ENCODE measurements at regions not wholly inside any gene's neighbourhood (a gene's known extent, or its start where the extent isn't known, plus 50 kb on each side); places are given as distances from the start of the nearest gene placed in this dataset.

DNA sequence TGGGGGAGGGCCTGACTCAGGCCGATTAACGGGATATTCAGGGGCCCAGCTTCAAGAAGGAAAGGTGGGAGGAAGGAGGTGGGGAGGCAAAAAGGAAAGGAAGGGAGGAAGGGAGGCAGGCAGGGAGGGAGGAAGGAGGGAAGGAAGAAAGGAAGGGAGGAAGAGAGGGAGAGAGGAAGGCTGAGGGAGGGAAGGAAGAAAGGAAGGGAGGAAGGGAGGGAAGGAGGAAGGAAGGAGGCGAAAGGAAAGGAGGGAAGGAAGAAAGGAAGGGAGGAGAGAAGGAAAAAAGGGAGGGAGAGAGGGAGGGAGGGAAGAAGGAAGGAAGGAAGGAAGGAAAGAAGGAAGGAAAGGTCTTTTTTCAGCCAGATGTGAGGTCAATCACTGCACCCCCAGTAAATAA lies 85.3 kb downstream of the C1QL2 start:
- Histone ChIP-seq H3K4me2 (ENCODE audit: low read depth, low read length, poor library complexity, severe bottlenecking) (no peak overlapping the region), H4K20me1 (ENCODE audit: insufficient read depth, low read depth, low read length) (no peaks in the 10 kb centered on the region), H3K27me3 (ENCODE audit: low read length) (no peaks in the 10 kb centered on the region), H3K9ac (ENCODE audit: low read length) (no peak overlapping the region), H3K9me3 (ENCODE audit: low read length) (no peaks in the 10 kb centered on the region), H3K36me3 (ENCODE audit: insufficient read depth, low read length) (no peaks in the 10 kb centered on the region), H2AFZ (ENCODE audit: low read length) (no peak overlapping the region), H3K4me1 (ENCODE audit: low read length) (no peaks in the 10 kb centered on the region), H3K79me2 (ENCODE audit: low read length) (no peaks in the 10 kb centered on the region), H3K9me2 (replicated peaks; ENCODE audit: insufficient read depth, low read length) (no peaks in the 10 kb centered on the region), H3K27ac (ENCODE audit: low read length) (no peak overlapping the region), H3K4me3 (ENCODE audit: low read length) (no peak overlapping the region)
- DNase-seq = no peak

DNA sequence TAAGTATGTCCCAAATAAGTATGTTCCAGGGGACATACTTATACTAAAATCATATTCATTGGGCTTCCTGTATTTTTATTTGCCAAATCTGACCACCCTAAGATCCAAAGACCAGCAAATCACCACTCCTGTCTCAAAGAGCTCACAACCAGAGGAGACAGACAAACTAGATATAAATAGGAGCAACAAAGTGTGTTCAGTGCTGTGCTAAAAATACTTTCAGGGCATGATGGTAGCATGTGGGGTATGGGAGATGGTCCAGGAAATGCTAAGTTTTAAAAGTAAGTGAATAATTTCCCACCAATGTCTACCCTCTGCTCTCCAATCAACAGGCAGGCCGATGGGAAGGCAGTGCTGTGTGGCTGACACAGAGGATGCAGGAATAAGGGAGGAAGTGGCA lies 87.1 kb downstream of the C1QL2 start:
- H4K20me1 ChIP-seq (ENCODE audit: insufficient read depth, low read depth, low read length) = no peaks in the 10 kb centered on the region
- no peaks in the 10 kb centered on the region for H3K4me1 ChIP-seq (ENCODE audit: low read length)
- no peak overlapping the region for H2AFZ ChIP-seq (ENCODE audit: low read length)
- H3K9ac ChIP-seq (ENCODE audit: low read length) = no peak overlapping the region
- H3K4me2 ChIP-seq (ENCODE audit: low read depth, low read length, poor library complexity, severe bottlenecking) = no peak overlapping the region
- no peaks in the 10 kb centered on the region for H3K79me2 ChIP-seq (ENCODE audit: low read length)
- H3K36me3 ChIP-seq (ENCODE audit: insufficient read depth, low read length) = no peaks in the 10 kb centered on the region
- H3K9me2 ChIP-seq (replicated peaks; ENCODE audit: insufficient read depth, low read length) = no peaks in the 10 kb centered on the region
- no peak for DNase-seq
- H3K9me3 ChIP-seq (ENCODE audit: low read length) = no peaks in the 10 kb centered on the region
- no peaks in the 10 kb centered on the region for H3K27me3 ChIP-seq (ENCODE audit: low read length)
- no peak overlapping the region for H3K4me3 ChIP-seq (ENCODE audit: low read length)
- no peak overlapping the region for H3K27ac ChIP-seq (ENCODE audit: low read length)

- Histone ChIP-seq H3K79me2 (ENCODE audit: low read length) (no peaks in the 10 kb centered on the region), H4K20me1 (ENCODE audit: insufficient read depth, low read depth, low read length) (no peaks in the 10 kb centered on the region), H2AFZ (ENCODE audit: low read length) (no peak overlapping the region), H3K27ac (ENCODE audit: low read length) (no peak overlapping the region), H3K9me3 (ENCODE audit: low read length) (no peaks in the 10 kb centered on the region), H3K9me2 (replicated peaks; ENCODE audit: insufficient read depth, low read length) (no peaks in the 10 kb centered on the region), H3K27me3 (ENCODE audit: low read length) (no peaks in the 10 kb centered on the region), H3K9ac (ENCODE audit: low read length) (no peak overlapping the region), H3K36me3 (ENCODE audit: insufficient read depth, low read length) (no peaks in the 10 kb centered on the region), H3K4me3 (ENCODE audit: low read length) (no peak overlapping the region), H3K4me1 (ENCODE audit: low read length) (no peaks in the 10 kb centered on the region), H3K4me2 (ENCODE audit: low read depth, low read length, poor library complexity, severe bottlenecking) (no peak overlapping the region)
- no peak for DNase-seq
These were observed 88.8 kb downstream of the C1QL2 start for GRCh38 chr2:119069781-119070180.

GRCh38 chr2:119068154-119068725 lies 90.3 kb downstream of the C1QL2 start:
- H3K27me3 ChIP-seq (ENCODE audit: low read length) = no peaks in the 10 kb centered on the region
- no peaks in the 10 kb centered on the region for H3K9me2 ChIP-seq (replicated peaks; ENCODE audit: insufficient read depth, low read length)
- no peaks in the 10 kb centered on the region for H4K20me1 ChIP-seq (ENCODE audit: insufficient read depth, low read depth, low read length)
- H3K9ac ChIP-seq (ENCODE audit: low read length) = no peak overlapping the region
- DNase-seq = no peak
- H3K36me3 ChIP-seq (ENCODE audit: insufficient read depth, low read length) = no peaks in the 10 kb centered on the region
- no peak overlapping the region for H3K4me2 ChIP-seq (ENCODE audit: low read depth, low read length, poor library complexity, severe bottlenecking)
- no peaks in the 10 kb centered on the region for H3K9me3 ChIP-seq (ENCODE audit: low read length)
- H3K27ac ChIP-seq (ENCODE audit: low read length) = no peak overlapping the region
- no peak overlapping the region for H3K4me3 ChIP-seq (ENCODE audit: low read length)
- H3K79me2 ChIP-seq (ENCODE audit: low read length) = no peaks in the 10 kb centered on the region
- no peaks in the 10 kb centered on the region for H3K4me1 ChIP-seq (ENCODE audit: low read length)
- no peak overlapping the region for H2AFZ ChIP-seq (ENCODE audit: low read length)

DNA sequence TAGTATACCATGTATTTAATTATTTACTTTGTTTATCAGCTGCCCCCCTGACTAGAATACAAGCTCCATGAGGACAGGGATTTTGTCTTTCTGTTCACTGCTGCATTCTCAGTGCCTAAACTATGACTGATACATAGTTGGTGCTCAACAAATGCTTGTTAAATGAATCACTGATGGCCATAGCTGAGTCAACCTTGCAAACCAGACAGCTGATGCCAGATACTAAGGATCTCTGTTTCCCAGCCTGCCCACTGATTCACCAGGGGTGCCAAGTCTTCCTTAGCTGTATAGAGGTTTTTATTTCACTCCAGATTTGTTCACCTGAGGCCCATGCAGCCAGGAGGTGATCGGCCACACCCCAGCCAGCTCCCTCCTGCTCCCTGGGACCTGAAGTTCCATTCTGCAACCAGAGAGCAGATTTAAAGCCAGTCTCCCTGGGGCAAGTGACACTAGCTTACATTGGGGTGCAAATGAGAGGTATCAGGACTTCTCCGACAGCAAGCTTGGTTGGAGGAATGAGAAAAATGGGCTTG lies 92.2 kb downstream of the C1QL2 start:
- no peak for DNase-seq
- no peaks in the 10 kb centered on the region for H3K9me2 ChIP-seq (replicated peaks; ENCODE audit: insufficient read depth, low read length)
- no peak overlapping the region for H3K27ac ChIP-seq (ENCODE audit: low read length)
- no peaks in the 10 kb centered on the region for H3K79me2 ChIP-seq (ENCODE audit: low read length)
- no peaks in the 10 kb centered on the region for H3K36me3 ChIP-seq (ENCODE audit: insufficient read depth, low read length)
- H4K20me1 ChIP-seq (ENCODE audit: insufficient read depth, low read depth, low read length) = no peaks in the 10 kb centered on the region
- H3K9me3 ChIP-seq (ENCODE audit: low read length) = no peaks in the 10 kb centered on the region
- H3K27me3 ChIP-seq (ENCODE audit: low read length) = no peaks in the 10 kb centered on the region
- H3K4me2 ChIP-seq (ENCODE audit: low read depth, low read length, poor library complexity, severe bottlenecking) = no peak overlapping the region
- no peak overlapping the region for H2AFZ ChIP-seq (ENCODE audit: low read length)
- no peaks in the 10 kb centered on the region for H3K4me1 ChIP-seq (ENCODE audit: low read length)
- H3K4me3 ChIP-seq (ENCODE audit: low read length) = no peak overlapping the region
- H3K9ac ChIP-seq (ENCODE audit: low read length) = no peak overlapping the region

DNA sequence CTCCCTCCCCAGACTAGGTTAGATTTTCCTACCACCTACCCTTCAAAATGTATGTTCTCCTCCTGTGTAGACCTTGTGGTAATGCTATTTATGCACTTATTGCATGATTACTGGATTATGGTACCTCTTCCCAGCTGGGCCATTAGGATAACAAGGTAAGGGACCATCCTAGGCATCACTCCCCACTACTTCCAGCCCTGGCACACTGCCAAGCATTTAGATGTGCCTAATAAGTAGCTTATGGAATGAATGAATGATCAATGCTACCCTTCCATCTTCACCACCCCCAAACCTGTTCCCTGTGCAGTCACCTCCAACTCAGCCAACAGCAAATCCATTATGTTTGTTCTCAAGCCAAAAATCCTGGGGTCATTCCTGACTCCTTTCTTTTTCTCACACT lies 93.4 kb downstream of the C1QL2 start:
- no peak overlapping the region for H3K4me3 ChIP-seq (ENCODE audit: low read length)
- no peak overlapping the region for H2AFZ ChIP-seq (ENCODE audit: low read length)
- H4K20me1 ChIP-seq (ENCODE audit: insufficient read depth, low read depth, low read length) = no peaks in the 10 kb centered on the region
- H3K9me2 ChIP-seq (replicated peaks; ENCODE audit: insufficient read depth, low read length) = no peaks in the 10 kb centered on the region
- H3K4me1 ChIP-seq (ENCODE audit: low read length) = no peaks in the 10 kb centered on the region
- H3K27me3 ChIP-seq (ENCODE audit: low read length) = no peaks in the 10 kb centered on the region
- no peak overlapping the region for H3K9ac ChIP-seq (ENCODE audit: low read length)
- H3K36me3 ChIP-seq (ENCODE audit: insufficient read depth, low read length) = no peaks in the 10 kb centered on the region
- H3K79me2 ChIP-seq (ENCODE audit: low read length) = no peaks in the 10 kb centered on the region
- no peak for DNase-seq
- H3K4me2 ChIP-seq (ENCODE audit: low read depth, low read length, poor library complexity, severe bottlenecking) = no peak overlapping the region
- no peak overlapping the region for H3K27ac ChIP-seq (ENCODE audit: low read length)
- H3K9me3 ChIP-seq (ENCODE audit: low read length) = no peaks in the 10 kb centered on the region

DNA sequence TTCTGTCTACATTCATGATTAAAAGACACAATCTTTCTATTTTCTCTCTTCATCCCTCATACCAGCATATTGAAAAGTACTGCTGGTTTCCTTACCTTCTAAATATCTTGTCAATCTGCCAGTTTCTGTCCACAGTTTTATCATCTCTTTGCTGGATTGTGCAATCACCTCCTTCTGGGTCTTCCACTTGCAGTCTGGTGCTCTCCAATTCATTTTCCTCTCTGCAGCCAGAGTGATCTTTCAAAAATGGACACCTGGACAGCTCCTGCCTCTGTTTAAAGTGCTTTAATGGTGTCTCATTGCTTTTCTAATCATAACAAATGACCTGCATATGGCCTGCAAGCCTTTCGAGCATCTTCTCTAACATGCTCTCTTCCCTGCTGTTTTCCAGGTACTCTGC lies 94.0 kb downstream of the C1QL2 start:
- Histone ChIP-seq H3K9ac (ENCODE audit: low read length) (no peak overlapping the region), H3K4me3 (ENCODE audit: low read length) (no peak overlapping the region), H2AFZ (ENCODE audit: low read length) (no peak overlapping the region), H4K20me1 (ENCODE audit: insufficient read depth, low read depth, low read length) (no peaks in the 10 kb centered on the region), H3K36me3 (ENCODE audit: insufficient read depth, low read length) (no peaks in the 10 kb centered on the region), H3K79me2 (ENCODE audit: low read length) (no peaks in the 10 kb centered on the region), H3K4me1 (ENCODE audit: low read length) (no peaks in the 10 kb centered on the region), H3K27me3 (ENCODE audit: low read length) (no peaks in the 10 kb centered on the region), H3K4me2 (ENCODE audit: low read depth, low read length, poor library complexity, severe bottlenecking) (no peak overlapping the region), H3K27ac (ENCODE audit: low read length) (no peak overlapping the region), H3K9me2 (replicated peaks; ENCODE audit: insufficient read depth, low read length) (no peaks in the 10 kb centered on the region), H3K9me3 (ENCODE audit: low read length) (no peaks in the 10 kb centered on the region)
- DNase-seq = no peak

GRCh38 chr2:119063177-119063576 lies 95.4 kb downstream of the C1QL2 start:
- Histone ChIP-seq H3K36me3 (ENCODE audit: insufficient read depth, low read length) (no peaks in the 10 kb centered on the region), H3K9me3 (ENCODE audit: low read length) (no peaks in the 10 kb centered on the region), H3K27ac (ENCODE audit: low read length) (no peak overlapping the region), H2AFZ (ENCODE audit: low read length) (no peak overlapping the region), H3K4me3 (ENCODE audit: low read length) (no peak overlapping the region), H3K9ac (ENCODE audit: low read length) (no peak overlapping the region), H3K79me2 (ENCODE audit: low read length) (no peaks in the 10 kb centered on the region), H3K4me2 (ENCODE audit: low read depth, low read length, poor library complexity, severe bottlenecking) (no peak overlapping the region), H3K27me3 (ENCODE audit: low read length) (no peaks in the 10 kb centered on the region), H4K20me1 (ENCODE audit: insufficient read depth, low read depth, low read length) (no peaks in the 10 kb centered on the region), H3K4me1 (ENCODE audit: low read length) (no peaks in the 10 kb centered on the region), H3K9me2 (replicated peaks; ENCODE audit: insufficient read depth, low read length) (no peaks in the 10 kb centered on the region)
- DNase-seq = no peak

DNA sequence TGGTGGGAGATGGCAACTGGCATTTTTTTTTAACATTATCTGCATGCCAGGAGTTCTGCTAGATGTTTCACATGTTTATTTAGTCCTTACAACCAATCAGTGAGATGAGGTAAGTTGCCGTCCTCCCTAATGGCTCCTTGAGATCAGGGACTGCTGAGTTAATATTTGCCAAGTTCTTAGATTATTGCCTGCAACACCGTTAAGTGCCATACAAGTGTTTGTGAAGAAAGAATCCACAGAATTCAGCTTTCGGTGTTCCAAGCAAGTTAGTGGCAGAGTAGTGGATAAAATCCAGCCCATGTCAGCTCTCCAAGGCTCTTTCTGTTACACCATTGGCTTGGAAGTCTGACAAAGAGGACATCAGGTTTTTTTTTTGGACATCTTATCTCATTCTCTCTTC lies 95.9 kb downstream of the C1QL2 start:
- Histone ChIP-seq H3K4me3 (ENCODE audit: low read length) (no peak overlapping the region), H2AFZ (ENCODE audit: low read length) (no peak overlapping the region), H3K36me3 (ENCODE audit: insufficient read depth, low read length) (no peaks in the 10 kb centered on the region), H3K9ac (ENCODE audit: low read length) (no peak overlapping the region), H3K9me3 (ENCODE audit: low read length) (no peaks in the 10 kb centered on the region), H3K79me2 (ENCODE audit: low read length) (no peaks in the 10 kb centered on the region), H3K27me3 (ENCODE audit: low read length) (no peaks in the 10 kb centered on the region), H4K20me1 (ENCODE audit: insufficient read depth, low read depth, low read length) (no peaks in the 10 kb centered on the region), H3K27ac (ENCODE audit: low read length) (no peak overlapping the region), H3K4me2 (ENCODE audit: low read depth, low read length, poor library complexity, severe bottlenecking) (no peak overlapping the region), H3K4me1 (ENCODE audit: low read length) (no peaks in the 10 kb centered on the region), H3K9me2 (replicated peaks; ENCODE audit: insufficient read depth, low read length) (no peaks in the 10 kb centered on the region)
- DNase-seq = no peak

Measured in Karpas-422 (cell line).